A673 (cell line): ENCODE measurements at regions not wholly inside any gene's neighbourhood (a gene's known extent, or its start where the extent isn't known, plus 50 kb on each side); places are given as distances from the start of the nearest gene placed in this dataset.

Experiments
- BruUV-seq: library from RNA; stranded (reverse); fragments of 400-500 nt; replicated peaks from 2 replicates; lab custom pipeline; 2021; lab: Mats Ljungman, UMichigan
- CTCF ChIA-PET: fragments of 300-600 bp; sonication (Branson Sonifier 250); formaldehyde crosslinking; loops from one replicate; lab custom pipeline; 2022; ENCODE audit warnings: antibody characterized with exemption; lab: Charles Lee
- POLR2A ChIA-PET: fragments of 300-600 bp; sonication (Branson Sonifier 250); formaldehyde crosslinking; loops from one replicate; lab custom pipeline; 2022; ENCODE audit warnings: antibody characterized with exemption; ENCODE audit not compliant: low non-redundant PET; lab: Charles Lee
- DNase-seq: peaks from one replicate; pipeline ENCODE4 v3.0.0-alpha.2; 2015; ENCODE audit warnings: low spot score
- H3K27ac ChIP-seq: fragments of 200-600 bp; sonication (generic); 2 replicates; pipeline ENCODE4 v1.5.1; 2016; ENCODE audit warnings: mixed run types, low read depth, mild to moderate bottlenecking, mixed read lengths, antibody characterized with exemption, low read length; ENCODE audit not compliant: poor library complexity, severe bottlenecking
- H3K27me3 ChIP-seq: fragments of 200-600 bp; sonication (generic); replicated peaks from 2 replicates; pipeline ENCODE4 v1.6.1; 2017; ENCODE audit warnings: mixed run types, low read depth, mild to moderate bottlenecking, mixed read lengths, antibody characterized with exemption, low read length; ENCODE audit not compliant: insufficient read depth, poor library complexity
- H3K36me3 ChIP-seq: fragments of 200-600 bp; sonication (generic); 2 replicates; pipeline ENCODE4 v1.6.1; 2016; ENCODE audit warnings: mixed run types, mild to moderate bottlenecking, mixed read lengths, antibody characterized with exemption, low read length; ENCODE audit not compliant: insufficient read depth, poor library complexity, severe bottlenecking
- H3K4me1 ChIP-seq: fragments of 200-600 bp; sonication (generic); 2 replicates; pipeline ENCODE4 v1.6.1; 2017; ENCODE audit warnings: mixed run types, mild to moderate bottlenecking, mixed read lengths, antibody characterized with exemption, low read length; ENCODE audit not compliant: insufficient read depth, poor library complexity, severe bottlenecking
- H3K4me3 ChIP-seq: fragments of 200-600 bp; sonication (generic); 2 replicates; pipeline ENCODE4 v1.5.1; 2016; ENCODE audit warnings: low read depth, mixed run types, mild to moderate bottlenecking, mixed read lengths, low read length; ENCODE audit not compliant: poor library complexity, severe bottlenecking
- H3K9me3 ChIP-seq: fragments of 200-600 bp; sonication (generic); 2 replicates; pipeline ENCODE4 v1.6.1; 2016; ENCODE audit warnings: mixed run types, low read depth, mild to moderate bottlenecking, mixed read lengths, antibody characterized with exemption, low read length; ENCODE audit not compliant: poor library complexity, severe bottlenecking
- EZH2 ChIP-seq: fragments of 200-600 bp; sonication (generic); IDR thresholded peaks from 2 replicates; pipeline ENCODE4 v1.6.1; 2017; ENCODE audit warnings: borderline replicate concordance, low read depth, mild to moderate bottlenecking, mixed read lengths, antibody characterized with exemption, low read length; ENCODE audit not compliant: poor library complexity, severe bottlenecking
- intact Hi-C: fragments of 100-400 bp; cut with micrococcal nuclease; formaldehyde crosslinking; loops from one replicate; pipeline ENCODE4 v1.10.0; 2022; ENCODE audit not compliant: unreplicated experiment
- TF ChIP-seq, protein P1 (sequence below): fragments of 300-800, 200-600 bp; sonication (generic); conservative IDR thresholded peaks from 2 replicates; pipeline ENCODE4 v1.5.1; 2017; ENCODE audit warnings: low read depth, mild to moderate bottlenecking, antibody characterized with exemption, low read length, moderate library complexity, mixed read lengths

- ChIA-PET CTCF (no interaction called here), POLR2A (no interaction called here)
- H3K36me3 ChIP-seq: no peaks in the 10 kb centered on the region
- no peak for TF ChIP-seq EZH2
- TF ChIP-seq, protein P1, sequence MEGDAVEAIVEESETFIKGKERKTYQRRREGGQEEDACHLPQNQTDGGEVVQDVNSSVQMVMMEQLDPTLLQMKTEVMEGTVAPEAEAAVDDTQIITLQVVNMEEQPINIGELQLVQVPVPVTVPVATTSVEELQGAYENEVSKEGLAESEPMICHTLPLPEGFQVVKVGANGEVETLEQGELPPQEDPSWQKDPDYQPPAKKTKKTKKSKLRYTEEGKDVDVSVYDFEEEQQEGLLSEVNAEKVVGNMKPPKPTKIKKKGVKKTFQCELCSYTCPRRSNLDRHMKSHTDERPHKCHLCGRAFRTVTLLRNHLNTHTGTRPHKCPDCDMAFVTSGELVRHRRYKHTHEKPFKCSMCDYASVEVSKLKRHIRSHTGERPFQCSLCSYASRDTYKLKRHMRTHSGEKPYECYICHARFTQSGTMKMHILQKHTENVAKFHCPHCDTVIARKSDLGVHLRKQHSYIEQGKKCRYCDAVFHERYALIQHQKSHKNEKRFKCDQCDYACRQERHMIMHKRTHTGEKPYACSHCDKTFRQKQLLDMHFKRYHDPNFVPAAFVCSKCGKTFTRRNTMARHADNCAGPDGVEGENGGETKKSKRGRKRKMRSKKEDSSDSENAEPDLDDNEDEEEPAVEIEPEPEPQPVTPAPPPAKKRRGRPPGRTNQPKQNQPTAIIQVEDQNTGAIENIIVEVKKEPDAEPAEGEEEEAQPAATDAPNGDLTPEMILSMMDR: no peak
- no peaks in the 10 kb centered on the region for H3K4me1 ChIP-seq
- no peak for DNase-seq
- H3K4me3 ChIP-seq: no peak overlapping the region
- H3K27me3 ChIP-seq: peaks cover 47% of the 10 kb centered on the region
- BruUV-seq: no TSS peak
- H3K9me3 ChIP-seq: no peaks in the 10 kb centered on the region
- intact Hi-C loops: no loop called here
- no peak overlapping the region for H3K27ac ChIP-seq
Observed at GRCh38 chr5:147063943-147064342, 170.9 kb upstream of the STK32A start.

- intact Hi-C loops: no loop called here
- TF ChIP-seq EZH2: no peak
- TF ChIP-seq, protein P1: no peak
- no peak overlapping the region for H3K27ac ChIP-seq
- H3K4me1 ChIP-seq: no peaks in the 10 kb centered on the region
- H3K27me3 ChIP-seq: peaks cover 40% of the 10 kb centered on the region
- no peaks in the 10 kb centered on the region for H3K36me3 ChIP-seq
- CTCF ChIA-PET: no interaction called here
- BruUV-seq: no TSS peak
- no peaks in the 10 kb centered on the region for H3K9me3 ChIP-seq
- H3K4me3 ChIP-seq: no peak overlapping the region
- POLR2A ChIA-PET: no interaction called here
- DNase-seq: no peak
Observed at GRCh38 chr5:147065071-147065470, 169.8 kb upstream of the STK32A start.

GRCh38 chr5:147068998-147069397 is 165.8 kb upstream of the STK32A start:
- ChIA-PET CTCF (no interaction called here), POLR2A (no interaction called here)
- no peak overlapping the region for H3K4me3 ChIP-seq
- TF ChIP-seq EZH2: no peak
- TF ChIP-seq, protein P1: no peak
- no peaks in the 10 kb centered on the region for H3K9me3 ChIP-seq
- no peaks in the 10 kb centered on the region for H3K4me1 ChIP-seq
- DNase-seq: no peak
- H3K27me3 ChIP-seq: peaks cover 8% of the 10 kb centered on the region
- no TSS peak for BruUV-seq
- H3K27ac ChIP-seq: no peak overlapping the region
- H3K36me3 ChIP-seq: no peaks in the 10 kb centered on the region
- intact Hi-C loops: no loop called here
